Activated T-cell treated with anti-CD3 and anti-CD28 coated beads, Interleukin-2, amount 50 U/mL, for 1 hour (primary cell): ENCODE measurements at regions not wholly inside any gene's neighbourhood (a gene's known extent, or its start where the extent isn't known, plus 50 kb on each side); places are given as distances from the start of the nearest gene placed in this dataset.
"Not testable (repeated sequence)": the region's sequence is repeated elsewhere in the genome, so short reads cannot be mapped to it uniquely, and the experiment has no call there.

Experiments used
- DNase-seq: peaks from one replicate; pipeline ENCODE4 v3.0.0-alpha.2; 2020

DNA sequence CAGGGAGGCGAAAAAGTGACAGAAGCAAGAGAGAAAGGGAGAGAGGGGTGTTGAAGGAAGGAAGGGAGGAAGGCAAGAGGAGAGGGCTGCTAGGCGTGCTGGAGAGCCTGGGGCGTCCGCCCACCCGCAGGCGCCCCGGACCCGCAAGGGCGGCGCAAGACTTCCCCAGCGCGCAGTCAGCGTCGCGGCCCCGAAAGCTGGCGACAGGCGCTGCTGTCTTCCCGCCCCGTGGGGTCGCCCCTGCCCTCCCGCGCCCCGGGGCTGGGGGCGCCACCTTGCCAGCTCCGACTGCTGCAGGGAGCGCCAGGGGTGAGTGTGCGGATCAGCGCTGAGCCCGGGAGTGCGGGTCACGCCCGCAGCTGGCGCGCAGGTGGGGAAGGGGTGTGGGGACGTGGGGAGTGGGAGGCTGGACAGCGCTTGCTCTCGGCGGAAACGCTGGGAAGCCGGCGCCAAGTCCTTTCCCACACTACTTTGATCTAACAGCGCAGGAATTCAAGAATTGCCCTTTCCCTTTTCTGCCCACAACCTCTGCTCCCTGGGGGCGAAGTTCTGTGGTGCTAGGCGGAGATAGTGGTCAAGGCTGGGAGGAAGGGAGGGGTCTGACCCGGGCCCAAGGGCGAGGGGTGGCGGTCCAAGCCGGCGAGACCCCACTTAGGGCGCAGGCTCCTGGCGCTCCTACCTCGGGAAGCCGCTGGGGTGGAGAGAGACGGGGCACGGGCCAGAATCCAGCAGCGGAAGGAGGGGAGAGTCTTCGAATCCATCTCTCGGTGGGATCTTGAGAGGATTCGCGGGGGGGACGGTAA is 266.1 kb downstream of the CGGBP1 start, which contains the start of gene HTR1F:
HTR1F (plus strand) TSS at position 173 of the 803 bp plus-strand sequence.
- no peak for DNase-seq

DNA sequence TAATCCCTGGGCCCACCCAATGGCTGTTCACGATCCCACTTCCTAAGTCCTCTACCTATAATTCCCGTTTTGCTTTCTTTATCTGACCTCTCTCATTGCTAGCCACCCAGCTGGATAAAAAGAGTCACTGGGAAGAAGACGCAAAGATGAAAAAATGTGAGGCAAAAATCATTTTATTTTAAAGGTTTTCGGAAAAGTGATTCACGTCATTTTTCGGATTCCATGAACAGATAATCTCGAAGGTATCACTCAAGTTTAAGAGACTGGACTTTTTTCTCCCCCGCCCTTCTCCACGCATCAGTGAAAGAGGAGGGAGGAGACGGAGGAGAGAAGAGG is 266.6 kb downstream of the CGGBP1 start:
- DNase-seq, result no peak

DNA sequence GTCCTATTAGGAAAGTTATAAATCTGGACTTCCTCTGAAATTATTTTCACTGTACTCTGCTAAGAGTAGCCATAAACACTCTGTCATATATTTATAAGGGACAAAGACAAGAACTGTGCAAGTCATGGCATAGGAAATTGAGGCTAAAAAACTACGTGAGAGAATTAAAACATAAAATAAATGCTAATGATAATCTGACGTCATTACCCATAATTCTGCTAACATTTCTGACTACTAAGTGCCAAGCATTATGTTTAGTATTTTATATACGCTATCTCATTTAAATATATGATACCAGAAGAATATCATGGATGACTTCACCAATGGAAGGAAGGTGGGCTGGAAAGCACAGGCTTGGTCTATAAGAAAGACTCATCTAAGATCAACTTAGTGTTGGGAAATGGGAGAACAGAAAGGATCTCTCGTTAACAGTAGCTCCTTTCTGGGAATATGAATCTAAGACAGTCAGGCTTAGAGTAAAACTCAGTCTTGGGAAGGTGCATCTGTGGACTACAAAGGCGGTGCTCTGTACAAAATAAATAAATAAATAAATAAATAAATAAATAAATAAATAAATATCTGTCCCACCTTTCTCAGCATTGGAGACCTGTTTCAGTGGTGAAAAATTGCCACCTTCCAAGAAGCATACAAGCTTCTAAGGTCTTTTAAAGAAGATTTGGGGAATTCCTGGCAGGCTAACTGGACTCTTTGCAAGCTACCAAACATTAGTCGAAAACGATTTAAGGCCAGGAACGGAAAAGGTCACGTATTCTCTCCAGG is 267.4 kb downstream of the CGGBP1 start:
- DNase-seq, result no peak

DNA sequence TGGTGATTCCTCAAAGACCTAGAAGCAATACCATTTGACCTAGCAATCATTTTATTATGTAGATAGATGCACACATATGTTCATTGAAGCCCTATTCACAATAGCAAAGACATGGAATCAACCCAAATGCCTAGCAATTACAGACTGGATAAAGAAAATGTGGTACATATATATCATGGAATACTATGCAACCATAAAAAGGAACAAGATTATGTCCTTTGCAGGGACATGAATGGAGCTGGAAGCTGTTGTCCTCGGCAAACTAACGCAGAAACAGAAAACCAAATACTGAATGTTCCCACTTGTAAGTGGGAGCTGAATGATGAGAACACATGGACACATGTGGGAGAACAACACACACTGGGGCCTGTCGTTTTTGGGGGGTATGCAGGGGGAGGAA is 269.8 kb downstream of the CGGBP1 start:
- DNase-seq, result not testable (repeated sequence)

DNA sequence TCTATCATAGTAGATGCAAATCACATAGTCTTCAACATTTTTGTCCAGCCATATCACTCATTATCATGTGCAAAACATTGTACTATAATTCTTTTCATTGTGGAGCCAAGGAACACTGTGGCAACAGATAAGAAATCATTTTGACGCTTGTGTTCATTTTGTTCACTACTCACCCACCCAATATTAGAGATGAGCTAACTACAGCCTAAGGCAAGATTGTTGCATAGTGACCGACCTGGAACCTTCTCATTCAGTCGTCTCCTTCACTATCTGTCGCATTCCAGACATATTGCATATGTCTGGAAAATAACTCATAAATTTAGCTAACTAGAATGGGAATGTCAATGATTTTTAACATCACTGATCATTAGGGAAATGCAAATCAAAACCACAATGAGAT is 270.3 kb downstream of the CGGBP1 start:
- no peak for DNase-seq

DNA sequence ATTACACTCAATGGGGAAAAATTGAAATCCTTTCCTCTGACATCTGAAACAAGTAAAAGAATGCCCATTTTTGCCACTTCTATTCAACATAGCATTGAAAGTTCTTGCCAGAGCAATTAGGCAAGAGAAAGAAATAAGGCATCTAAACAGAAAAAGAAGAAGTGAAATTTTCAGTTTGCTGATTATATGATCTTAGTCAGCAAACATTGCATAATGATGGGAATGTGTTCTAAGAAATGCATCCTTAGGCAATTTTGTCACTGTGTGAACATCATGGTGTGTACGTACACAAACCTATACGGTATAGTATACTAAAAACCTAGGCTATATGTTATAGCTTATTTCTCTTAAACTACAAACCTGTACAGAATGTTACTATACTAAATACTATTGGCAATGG is 278.0 kb downstream of the CGGBP1 start:
- no peak for DNase-seq

DNA sequence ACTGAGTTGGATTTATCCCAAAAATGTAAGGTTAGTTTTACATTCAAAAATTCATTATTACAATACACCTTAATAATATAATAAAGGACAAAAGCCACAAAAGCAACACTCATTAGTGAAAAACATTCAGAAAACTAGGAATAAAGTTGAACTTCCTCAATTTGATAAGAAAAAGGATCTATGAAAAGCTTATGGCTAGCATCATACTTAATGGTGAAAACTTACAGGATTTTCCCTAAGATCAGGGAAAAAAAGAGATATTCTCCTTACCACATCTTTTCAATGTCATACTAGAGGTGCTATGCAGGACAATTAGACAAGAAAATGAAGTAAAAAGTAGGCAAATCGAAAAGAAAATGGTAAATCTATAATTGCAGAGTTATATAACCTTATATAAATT is 279.9 kb downstream of the CGGBP1 start:
- no peak for DNase-seq

DNA sequence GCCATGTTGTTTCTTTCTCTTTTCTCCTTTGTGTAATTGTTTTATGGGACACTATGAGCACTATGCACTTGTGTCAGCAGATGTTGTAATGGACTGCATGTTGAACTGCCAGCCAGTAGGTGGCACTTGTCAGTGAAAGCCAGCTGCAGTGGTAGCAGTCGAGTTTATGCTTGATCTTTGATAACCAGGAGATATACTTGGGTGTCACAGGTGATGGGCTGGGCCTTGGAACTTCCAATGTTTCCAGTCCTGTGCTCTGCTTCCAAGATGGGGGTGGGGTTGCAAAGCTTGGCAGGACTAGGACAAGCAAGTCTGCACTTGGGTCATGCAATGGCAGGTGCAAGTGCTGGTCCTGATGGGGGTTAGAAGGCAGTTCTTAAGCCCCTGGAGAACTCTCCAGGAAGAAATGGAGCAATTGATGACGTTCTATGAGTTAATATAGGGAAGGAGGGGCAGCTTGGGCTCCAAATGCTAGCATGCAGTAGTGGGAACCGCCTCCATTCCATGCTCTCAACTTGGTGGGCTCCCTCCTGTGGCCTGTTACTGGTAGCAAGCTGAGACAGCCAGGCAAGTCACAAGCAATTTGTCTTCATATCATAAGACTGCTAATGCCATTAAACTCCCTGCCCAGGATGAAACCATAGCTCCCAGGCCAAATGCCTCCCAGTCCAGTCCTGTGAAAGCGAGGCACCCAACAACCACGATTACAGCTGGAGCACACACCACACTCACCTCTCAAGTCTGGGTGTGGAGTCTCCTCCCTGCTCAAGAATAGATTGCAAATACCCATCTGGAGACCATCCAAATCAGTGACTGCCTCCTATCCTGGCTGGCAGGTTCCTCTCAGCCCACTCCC is 287.2 kb downstream of the CGGBP1 start:
- peak; percentile 34 for DNase-seq

DNA sequence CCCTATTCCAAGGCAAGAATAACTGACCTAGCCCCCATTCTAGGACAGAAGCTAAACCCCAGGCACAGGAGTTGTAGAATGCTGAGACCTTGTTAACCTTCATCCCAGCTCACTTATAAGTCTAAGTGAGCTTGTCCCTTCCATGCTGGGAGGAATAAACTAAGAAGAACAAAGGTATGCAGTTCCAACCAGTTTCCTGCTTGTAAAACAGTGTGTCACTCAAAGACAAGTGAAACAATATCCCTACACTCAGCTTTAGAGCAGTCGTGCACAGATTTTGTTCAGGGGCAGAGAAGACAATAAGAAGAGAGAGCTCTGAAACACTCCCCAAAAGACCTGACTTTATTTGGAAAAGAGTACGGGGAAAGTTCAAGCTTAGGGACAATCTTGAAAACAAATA is 292.1 kb downstream of the CGGBP1 start:
- DNase-seq, result no peak

DNA sequence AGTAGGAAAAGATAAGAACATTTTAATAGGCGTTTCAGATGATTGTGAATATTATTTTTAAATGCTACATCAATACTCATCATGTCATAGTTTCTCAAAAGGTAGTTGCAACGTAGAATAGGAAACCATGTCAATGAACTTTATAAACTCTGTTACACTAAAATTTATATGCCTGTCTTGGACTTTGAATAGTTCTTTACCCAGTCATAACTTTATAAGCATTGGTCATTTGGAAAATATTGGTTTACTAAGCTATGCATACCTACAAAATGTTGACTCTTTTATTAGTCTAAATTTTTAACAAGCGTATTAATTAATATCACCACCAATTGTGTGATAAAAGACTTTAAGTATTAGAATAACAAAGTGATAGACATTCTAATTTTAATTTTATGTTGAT is 293.5 kb downstream of the CGGBP1 start:
- DNase-seq, result no peak

DNA sequence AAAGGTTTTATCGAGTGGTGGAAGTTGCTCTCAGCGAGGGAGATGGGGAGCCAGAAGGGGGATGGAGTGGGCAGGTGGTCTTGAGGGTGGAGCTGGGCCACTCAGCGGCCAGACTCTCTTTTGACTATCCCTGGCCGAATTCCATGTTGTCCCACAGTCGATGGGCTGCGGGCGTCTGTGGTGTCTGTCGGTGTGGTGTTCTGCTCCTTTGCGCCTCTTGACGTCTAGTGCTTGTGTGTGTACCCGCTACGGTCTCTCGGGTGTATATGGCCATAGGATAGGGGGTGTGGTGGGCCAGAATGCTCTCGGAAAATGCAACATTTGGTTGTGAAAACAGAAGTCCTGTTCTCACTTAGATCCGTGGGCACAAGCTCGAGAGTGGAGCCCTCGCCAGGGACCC is 297.0 kb downstream of the CGGBP1 start:
- no peak for DNase-seq

DNA sequence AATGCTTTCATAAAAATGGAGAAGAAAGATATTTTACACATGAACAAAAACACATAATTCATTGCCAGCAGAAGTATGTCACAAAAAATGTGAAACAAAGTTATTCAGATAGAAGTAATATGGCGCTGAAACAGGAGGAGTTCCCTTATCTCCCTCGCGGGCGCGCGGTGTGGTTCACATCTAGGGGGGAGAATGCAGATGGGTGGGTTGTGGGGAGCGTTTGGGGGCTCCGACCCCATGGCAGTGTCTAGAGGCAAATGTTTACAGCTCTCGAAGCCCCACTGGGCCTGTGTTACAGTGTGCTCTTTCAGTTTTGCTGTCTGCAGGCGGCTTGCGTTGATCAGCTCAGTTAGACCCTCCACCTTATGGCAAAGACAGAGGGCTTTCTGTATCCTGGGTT is 297.5 kb downstream of the CGGBP1 start:
- DNase-seq, result no peak

DNA sequence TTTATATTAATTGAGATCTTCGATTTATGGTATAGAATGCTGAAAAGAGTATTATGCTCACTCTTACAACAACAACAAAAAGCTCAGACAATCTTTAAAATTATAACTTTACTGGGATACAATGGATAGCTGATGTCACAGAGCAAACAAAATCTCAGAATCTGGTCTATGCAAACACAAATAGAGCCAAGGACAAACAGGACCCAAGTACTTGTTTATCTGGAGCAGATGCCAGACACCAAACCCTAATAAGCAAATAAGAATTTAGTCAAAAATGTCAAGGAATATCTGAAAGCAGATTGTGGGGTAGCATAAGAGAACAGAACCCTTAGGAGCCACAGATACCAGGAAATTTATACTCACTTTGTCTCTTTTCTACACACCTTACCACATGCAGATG is 302.2 kb downstream of the CGGBP1 start:
- no peak for DNase-seq

DNA sequence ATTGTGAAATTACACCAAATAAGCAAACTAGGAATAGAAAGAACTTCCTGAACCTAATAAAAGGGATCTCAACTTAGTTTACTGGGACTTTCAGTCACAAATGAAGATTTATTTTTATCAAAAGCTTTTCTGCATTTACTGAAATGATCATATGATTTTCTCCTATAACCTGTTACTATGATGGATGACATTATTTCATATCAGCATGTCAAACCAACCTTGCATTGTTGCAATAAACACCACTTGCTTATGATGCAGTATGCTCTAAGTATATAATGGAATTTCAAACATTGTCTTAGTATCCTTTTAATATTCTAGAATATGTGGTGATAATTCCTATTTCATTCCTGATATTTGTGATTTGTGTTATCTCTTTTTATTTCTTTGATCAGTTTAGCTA is 303.0 kb downstream of the CGGBP1 start:
- DNase-seq, result no peak

DNA sequence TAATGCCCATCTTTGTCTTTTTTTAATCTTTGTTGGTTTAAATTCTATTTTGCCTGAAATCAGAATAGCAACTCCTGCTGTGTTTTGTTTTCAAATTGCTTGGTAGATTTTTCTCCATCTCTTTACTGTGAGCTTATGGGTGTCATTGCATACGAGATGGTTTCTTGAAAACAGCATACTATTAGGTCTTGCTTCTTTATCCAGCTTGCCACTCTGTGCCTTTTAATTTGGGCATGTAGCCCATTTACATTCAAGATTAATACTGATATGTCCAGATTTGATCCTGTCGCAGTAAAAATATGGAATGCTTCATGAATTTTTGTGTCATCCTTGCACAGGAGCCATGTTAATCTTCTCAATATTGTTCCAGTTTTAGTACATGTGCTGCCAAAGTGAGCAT is 316.6 kb downstream of the CGGBP1 start:
- DNase-seq, result no peak

DNA sequence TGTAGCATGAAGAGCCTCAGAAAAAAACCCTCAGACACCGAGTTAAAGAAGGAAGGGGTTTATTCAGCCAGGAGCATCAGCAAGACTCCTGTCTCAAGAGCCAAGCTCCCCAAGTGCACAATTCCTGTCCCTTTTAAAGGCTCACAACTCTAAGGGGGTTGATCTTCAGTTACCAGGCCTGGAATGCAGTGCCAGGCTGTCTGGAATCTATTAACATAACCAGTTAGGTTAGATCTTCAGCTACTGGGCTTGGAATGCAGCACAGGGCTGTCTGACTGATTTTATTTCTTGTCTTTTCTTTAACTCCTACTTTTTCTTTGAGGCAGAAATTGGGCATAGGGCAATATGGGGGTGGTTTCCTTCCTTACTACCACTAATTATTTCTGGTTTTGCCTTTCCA is 317.9 kb downstream of the CGGBP1 start:
- DNase-seq, result not testable (repeated sequence)

DNA sequence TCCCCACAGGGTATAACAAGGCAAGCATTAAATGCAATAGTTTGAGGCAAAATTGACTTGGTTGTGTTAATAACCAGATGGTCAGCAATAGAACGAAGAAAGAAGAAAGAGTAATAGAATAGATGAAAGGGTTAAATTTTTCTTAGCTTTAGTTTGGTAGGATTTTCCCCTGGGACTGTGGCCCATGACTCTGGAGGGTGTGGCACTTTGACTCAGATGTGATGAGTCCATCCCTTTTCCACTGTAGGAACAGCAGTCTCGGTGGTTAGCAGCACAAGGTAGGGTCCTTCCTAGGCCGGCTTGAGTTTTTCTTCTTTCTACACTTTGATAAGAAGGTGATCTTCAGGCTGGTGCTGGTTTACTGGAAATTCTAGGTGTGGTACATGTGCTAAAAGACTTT is 321.0 kb downstream of the CGGBP1 start:
- DNase-seq, result not testable (repeated sequence)

DNA sequence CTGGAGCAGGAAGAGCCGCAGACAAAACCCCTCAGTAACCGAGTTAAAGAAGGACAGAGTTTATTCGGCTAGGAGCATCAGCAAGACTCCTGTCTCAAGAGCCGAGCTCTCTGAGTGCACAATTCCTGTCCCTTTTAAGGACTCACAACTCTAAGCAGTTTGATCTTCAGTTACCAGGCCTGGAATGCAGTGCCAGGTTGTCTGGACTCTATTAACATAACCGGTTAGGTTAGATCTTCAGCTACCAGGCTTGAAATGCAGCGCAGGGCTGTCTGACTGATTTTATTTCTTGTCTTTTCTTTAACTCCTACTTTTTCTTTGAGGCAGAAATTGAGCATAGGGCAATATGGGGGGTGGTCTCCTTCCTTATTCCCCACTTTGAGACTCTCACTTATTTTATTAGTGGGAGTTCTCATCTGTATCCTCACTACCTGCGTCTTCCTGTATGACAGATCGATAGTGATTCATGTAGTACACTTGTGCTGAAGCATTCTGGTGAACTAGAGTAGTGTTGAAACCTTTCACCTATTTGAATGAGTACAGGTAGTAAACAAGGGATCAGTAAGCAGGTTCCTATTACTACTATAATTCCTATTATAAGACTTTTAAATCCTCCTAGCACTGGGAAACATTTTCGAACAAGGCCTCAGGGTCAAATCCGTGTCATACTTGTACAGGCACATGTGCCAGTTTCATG is 325.0 kb downstream of the CGGBP1 start:
- no peak for DNase-seq

DNA sequence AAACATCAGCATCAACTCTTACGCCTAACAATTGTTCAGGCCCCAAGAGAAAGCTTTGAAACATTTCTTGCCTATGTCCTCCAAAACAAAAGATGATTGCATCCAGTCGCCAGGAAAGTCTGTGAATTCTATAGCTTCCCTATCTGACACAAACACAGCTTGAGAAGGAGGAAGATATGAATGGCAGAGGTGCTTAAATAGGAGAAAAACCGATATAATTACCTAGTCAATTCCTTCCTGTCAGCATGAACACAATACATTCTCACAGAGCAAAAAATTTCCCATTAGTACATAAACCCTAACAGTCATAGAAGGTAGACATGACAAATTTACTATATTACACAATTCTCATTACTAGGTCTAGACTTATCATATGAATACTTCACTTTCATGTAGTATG is 326.5 kb downstream of the CGGBP1 start:
- no peak for DNase-seq

DNA sequence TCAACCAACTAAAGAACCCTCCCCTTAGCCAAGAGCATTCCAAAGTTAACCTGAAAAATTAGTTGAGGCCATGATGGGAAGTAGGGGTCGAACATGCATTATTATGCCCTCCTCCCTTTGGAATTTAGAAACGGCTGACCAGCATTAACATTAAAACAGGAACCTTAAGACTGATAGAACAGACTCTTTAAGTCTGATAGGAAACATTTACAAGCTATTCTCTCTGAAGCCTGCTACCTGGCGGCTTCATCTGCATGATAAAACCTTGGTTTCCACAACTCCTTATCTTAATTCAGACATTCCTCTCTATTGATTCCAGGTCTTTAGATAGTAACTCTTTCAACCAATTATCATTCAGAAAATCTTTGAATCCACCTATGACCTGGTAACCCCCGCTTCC is 331.0 kb downstream of the CGGBP1 start:
- DNase-seq, result no peak

DNA sequence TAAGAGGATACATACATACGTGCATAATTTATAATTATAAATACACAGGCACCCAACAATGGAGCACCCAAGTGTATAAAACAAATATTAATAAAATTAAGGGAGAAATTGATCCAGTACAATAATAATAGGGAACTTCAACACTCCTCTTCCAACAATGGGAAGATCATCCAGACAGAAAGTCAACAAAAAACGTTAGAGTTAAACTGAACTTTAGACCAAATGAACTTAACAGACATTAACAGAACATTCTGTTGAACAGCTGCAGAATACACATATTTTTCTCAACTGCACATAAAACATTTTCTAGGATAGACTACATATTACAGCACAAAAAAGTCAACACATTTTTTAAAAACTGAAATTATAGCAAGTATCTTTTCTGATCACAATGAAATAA is 339.7 kb downstream of the CGGBP1 start:
- no peak for DNase-seq

DNA sequence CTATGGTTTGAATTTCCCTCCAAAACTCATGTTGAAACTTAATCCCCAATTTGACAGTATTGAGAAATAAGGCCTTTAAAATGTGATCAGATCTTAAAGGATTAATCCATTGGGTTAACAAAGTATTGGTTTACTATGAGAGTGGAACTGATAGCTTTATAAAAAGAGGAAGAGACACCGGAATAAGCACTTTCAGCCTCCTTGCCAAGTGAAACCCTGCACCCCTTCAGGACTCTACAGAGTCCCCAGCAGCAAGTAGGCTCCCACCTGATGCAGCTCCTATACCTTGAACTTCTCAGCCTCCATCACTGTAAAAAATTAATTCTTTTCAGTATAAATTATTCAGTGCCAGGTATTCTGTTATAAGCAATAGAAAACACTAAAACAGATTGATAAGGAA is 348.3 kb downstream of the CGGBP1 start:
- no peak for DNase-seq

DNA sequence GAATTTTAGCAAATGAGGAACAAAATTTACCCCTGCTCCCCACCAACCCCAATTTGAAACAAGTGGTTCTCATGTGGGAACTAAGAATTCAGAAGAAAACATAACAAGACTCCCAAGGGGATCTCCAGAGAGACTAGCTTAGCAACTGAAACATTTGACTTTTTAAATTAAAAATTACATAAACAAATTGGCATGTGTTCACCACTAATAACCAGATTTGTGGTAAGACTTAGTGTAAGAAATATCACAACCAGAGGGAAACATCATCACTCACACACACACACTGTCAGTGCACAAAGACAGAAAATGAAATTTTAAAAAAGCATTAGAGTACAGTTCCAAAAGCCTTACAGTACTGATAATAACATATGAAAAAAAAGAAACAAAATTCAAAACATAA is 348.8 kb downstream of the CGGBP1 start:
- DNase-seq, result no peak
